ENCODE measurements at regions not wholly inside any gene's neighbourhood (a gene's known extent, or its start where the extent isn't known, plus 50 kb on each side); places are given as distances from the start of the nearest gene placed in this dataset.

GRCh38 chr14:48008646-48009045, 333.2 kb upstream of the MDGA2 start:
- in situ Hi-C loops (cut with MboI; ENCODE audit: low pct_unique_long_range_greater_than_20kb, low sequenced_read_pairs, unreplicated experiment): no loop called here
- no peak for DNase-seq (ENCODE audit: low spot score)
- TF ChIP-seq, protein P1, sequence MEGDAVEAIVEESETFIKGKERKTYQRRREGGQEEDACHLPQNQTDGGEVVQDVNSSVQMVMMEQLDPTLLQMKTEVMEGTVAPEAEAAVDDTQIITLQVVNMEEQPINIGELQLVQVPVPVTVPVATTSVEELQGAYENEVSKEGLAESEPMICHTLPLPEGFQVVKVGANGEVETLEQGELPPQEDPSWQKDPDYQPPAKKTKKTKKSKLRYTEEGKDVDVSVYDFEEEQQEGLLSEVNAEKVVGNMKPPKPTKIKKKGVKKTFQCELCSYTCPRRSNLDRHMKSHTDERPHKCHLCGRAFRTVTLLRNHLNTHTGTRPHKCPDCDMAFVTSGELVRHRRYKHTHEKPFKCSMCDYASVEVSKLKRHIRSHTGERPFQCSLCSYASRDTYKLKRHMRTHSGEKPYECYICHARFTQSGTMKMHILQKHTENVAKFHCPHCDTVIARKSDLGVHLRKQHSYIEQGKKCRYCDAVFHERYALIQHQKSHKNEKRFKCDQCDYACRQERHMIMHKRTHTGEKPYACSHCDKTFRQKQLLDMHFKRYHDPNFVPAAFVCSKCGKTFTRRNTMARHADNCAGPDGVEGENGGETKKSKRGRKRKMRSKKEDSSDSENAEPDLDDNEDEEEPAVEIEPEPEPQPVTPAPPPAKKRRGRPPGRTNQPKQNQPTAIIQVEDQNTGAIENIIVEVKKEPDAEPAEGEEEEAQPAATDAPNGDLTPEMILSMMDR (IDR thresholded peaks at IDR 0.05; ENCODE audit: extremely low read depth, insufficient read depth, missing control alignments): no peak

GRCh38 chr14:48005986-48006385, 330.6 kb upstream of the MDGA2 start:
- in situ Hi-C loops (cut with MboI; ENCODE audit: low pct_unique_long_range_greater_than_20kb, low sequenced_read_pairs, unreplicated experiment): no loop called here
- DNase-seq (ENCODE audit: low spot score): no peak
- TF ChIP-seq, protein P1 (IDR thresholded peaks at IDR 0.05; ENCODE audit: extremely low read depth, insufficient read depth, missing control alignments): no peak

GRCh38 chr14:47993883-47994282, 318.5 kb upstream of the MDGA2 start:
- DNase-seq (ENCODE audit: low spot score): no peak
- in situ Hi-C loops (cut with MboI; ENCODE audit: low pct_unique_long_range_greater_than_20kb, low sequenced_read_pairs, unreplicated experiment): no loop called here
- TF ChIP-seq, protein P1 (IDR thresholded peaks at IDR 0.05; ENCODE audit: extremely low read depth, insufficient read depth, missing control alignments): no peak

- DNase-seq (ENCODE audit: low spot score): no peak
- in situ Hi-C loops (cut with MboI; ENCODE audit: low pct_unique_long_range_greater_than_20kb, low sequenced_read_pairs, unreplicated experiment): no loop called here
Observed at GRCh38 chr14:47988175-47988574, 312.8 kb upstream of the MDGA2 start.

DNA sequence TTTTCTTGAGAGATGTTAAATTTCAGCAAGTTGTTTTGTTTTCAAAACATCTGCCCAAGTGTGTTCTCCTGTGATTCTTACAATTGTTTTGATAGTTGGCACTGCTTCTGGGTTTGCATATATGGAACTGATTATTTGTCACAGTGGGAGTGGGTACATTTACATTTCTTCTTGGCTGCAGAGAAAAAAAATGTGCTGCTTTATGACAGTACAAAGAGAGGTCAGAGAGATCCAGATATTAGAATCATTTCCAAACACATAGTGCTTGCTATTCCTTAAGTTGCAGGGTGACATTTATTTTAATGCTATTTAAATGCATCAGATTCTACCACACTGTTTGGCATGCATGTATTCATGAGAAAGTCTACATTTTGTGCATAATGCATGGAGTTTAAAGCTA, 303.5 kb upstream of the MDGA2 start:
- no peak for DNase-seq (ENCODE audit: low spot score)
- TF ChIP-seq, protein P1 (IDR thresholded peaks at IDR 0.05; ENCODE audit: extremely low read depth, insufficient read depth, missing control alignments): no peak
- in situ Hi-C loops (cut with MboI; ENCODE audit: low pct_unique_long_range_greater_than_20kb, low sequenced_read_pairs, unreplicated experiment): no loop called here

More at GRCh38 chr14:47988175-47988574, 312.8 kb upstream of the MDGA2 start:
- TF ChIP-seq, protein P1 (IDR thresholded peaks at IDR 0.05; ENCODE audit: extremely low read depth, insufficient read depth, missing control alignments): no peak

- TF ChIP-seq, protein P1 (IDR thresholded peaks at IDR 0.05; ENCODE audit: extremely low read depth, insufficient read depth, missing control alignments): no peak
- no peak for DNase-seq (ENCODE audit: low spot score)
- in situ Hi-C loops (cut with MboI; ENCODE audit: low pct_unique_long_range_greater_than_20kb, low sequenced_read_pairs, unreplicated experiment): no loop called here
Observed at GRCh38 chr14:47976139-47976538, 300.7 kb upstream of the MDGA2 start.
